DND-41 (cell line): ENCODE measurements at regions not wholly inside any gene's neighbourhood (a gene's known extent, or its start where the extent isn't known, plus 50 kb on each side); places are given as distances from the start of the nearest gene placed in this dataset.

Experiments
- ATAC-seq: fragments of 200-7000 bp; cut with Tn5 transposase; 3 replicates; pipeline ENCODE4 v1.9.1; 2021; ENCODE audit warnings: low read depth; ENCODE audit not compliant: insufficient read depth
- DNase-seq: peaks from one replicate; pipeline ENCODE4 v3.0.0-alpha.2; 2020
- H2AFZ ChIP-seq: 2 replicates; pipeline ENCODE4 v1.6.0; 2012; ENCODE audit warnings: low read depth, low read length
- H3K27ac ChIP-seq: 2 replicates; pipeline ENCODE4 v1.5.1; 2012; ENCODE audit warnings: low read length, inconsistent platforms
- H3K27me3 ChIP-seq: fragments of 200-600 bp; sonication (generic); 2 replicates; pipeline ENCODE4 v1.6.0; 2012; ENCODE audit warnings: low read length, mild to moderate bottlenecking, inconsistent platforms; ENCODE audit not compliant: insufficient read depth, poor library complexity
- H3K36me3 ChIP-seq: 2 replicates; pipeline ENCODE4 v1.5.1; 2012; ENCODE audit warnings: low read length, inconsistent platforms; ENCODE audit not compliant: insufficient read depth
- H3K4me1 ChIP-seq: 2 replicates; pipeline ENCODE4 v1.5.1; 2012; ENCODE audit warnings: mild to moderate bottlenecking, low read length; ENCODE audit not compliant: insufficient read depth
- H3K4me2 ChIP-seq: 2 replicates; pipeline ENCODE4 v1.6.0; 2012; ENCODE audit warnings: mild to moderate bottlenecking, moderate library complexity, low read length, inconsistent platforms; ENCODE audit not compliant: insufficient read depth
- H3K4me3 ChIP-seq, 2 experiments: fragments of 200-600 bp in 1 of 2; shearing (Covaris generic) in 1 of 2; 2 replicates each; pipeline ENCODE4 v1.5.1; 2012 to 2016; ENCODE audit warnings: inconsistent platforms in 2 of 2, low read length in 2 of 2, mild to moderate bottlenecking in 2 of 2, low read depth in 1 of 2, moderate library complexity in 1 of 2
- H3K79me2 ChIP-seq: 2 replicates; pipeline ENCODE4 v1.6.0; 2012; ENCODE audit warnings: low read length, inconsistent platforms; ENCODE audit not compliant: insufficient read depth
- H3K9ac ChIP-seq: 2 replicates; pipeline ENCODE4 v1.6.0; 2012; ENCODE audit warnings: low read depth, mild to moderate bottlenecking, inconsistent platforms, low read length, moderate library complexity
- H3K9me3 ChIP-seq: 2 replicates; pipeline ENCODE4 v1.5.1; 2012; ENCODE audit warnings: low read length, moderate library complexity, mild to moderate bottlenecking, inconsistent platforms; ENCODE audit not compliant: insufficient read depth, severe bottlenecking
- H4K20me1 ChIP-seq: 2 replicates; pipeline ENCODE4 v1.6.0; 2012; ENCODE audit warnings: low read length; ENCODE audit not compliant: insufficient read depth
- EZH2 ChIP-seq: IDR thresholded peaks from 3 replicates; pipeline ENCODE4 v1.6.1; 2012; ENCODE audit warnings: borderline replicate concordance, low read depth, mild to moderate bottlenecking, moderate library complexity, low read length, inconsistent platforms; ENCODE audit not compliant: severe bottlenecking
- TF ChIP-seq, protein P1 (sequence below): IDR thresholded peaks from 2 replicates; pipeline ENCODE4 v1.5.1; 2012; ENCODE audit warnings: borderline replicate concordance, low read length, moderate library complexity, mild to moderate bottlenecking; ENCODE audit not compliant: poor library complexity, severe bottlenecking; ENCODE audit errors: extremely low read depth

DNA sequence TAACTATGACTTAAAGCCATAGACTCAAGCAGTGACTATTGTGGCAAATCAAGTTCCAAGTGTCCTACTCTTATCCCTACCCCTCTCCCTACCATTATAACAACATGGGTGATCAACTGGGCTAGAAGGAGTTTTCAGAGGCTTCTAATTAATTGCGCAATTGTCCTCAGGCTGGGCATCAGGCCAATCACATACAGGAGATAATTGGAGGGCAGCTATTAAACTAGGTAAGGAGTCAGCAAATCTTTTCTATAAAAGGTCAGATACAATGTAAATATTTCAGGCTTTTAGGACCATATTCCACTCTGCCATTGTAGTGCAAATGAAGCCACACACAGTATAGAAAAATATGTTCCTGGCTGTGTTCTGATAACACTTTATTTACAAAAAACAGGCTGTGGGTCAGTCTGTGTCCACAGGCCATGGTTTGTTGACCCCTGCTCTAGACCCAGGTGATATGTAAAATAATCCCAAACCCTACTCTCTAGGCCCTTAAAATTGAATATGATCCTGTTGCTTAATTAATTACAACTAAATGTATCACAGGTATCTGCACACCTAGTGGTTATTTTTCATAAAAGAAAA is 141.4 kb upstream of the PIK3R1 start:
- H2AFZ ChIP-seq: no peak overlapping the region
- H3K4me1 ChIP-seq: no peaks in the 10 kb centered on the region
- no peaks in the 10 kb centered on the region for H3K79me2 ChIP-seq
- no peak for TF ChIP-seq EZH2
- H4K20me1 ChIP-seq: no peaks in the 10 kb centered on the region
- no peak overlapping the region for H3K27ac ChIP-seq
- H3K9ac ChIP-seq: no peak overlapping the region
- no peak for ATAC-seq
- no peak for DNase-seq
- H3K4me3 ChIP-seq: no peak overlapping the region
- no peaks in the 10 kb centered on the region for H3K36me3 ChIP-seq
- H3K27me3 ChIP-seq: no peaks in the 10 kb centered on the region
- no peaks in the 10 kb centered on the region for H3K9me3 ChIP-seq
- H3K4me2 ChIP-seq: no peak overlapping the region

GRCh38 chr5:68071736-68072135 is 143.8 kb upstream of the PIK3R1 start:
- H3K9me3 ChIP-seq: no peaks in the 10 kb centered on the region
- TF ChIP-seq EZH2: no peak
- TF ChIP-seq, protein P1, sequence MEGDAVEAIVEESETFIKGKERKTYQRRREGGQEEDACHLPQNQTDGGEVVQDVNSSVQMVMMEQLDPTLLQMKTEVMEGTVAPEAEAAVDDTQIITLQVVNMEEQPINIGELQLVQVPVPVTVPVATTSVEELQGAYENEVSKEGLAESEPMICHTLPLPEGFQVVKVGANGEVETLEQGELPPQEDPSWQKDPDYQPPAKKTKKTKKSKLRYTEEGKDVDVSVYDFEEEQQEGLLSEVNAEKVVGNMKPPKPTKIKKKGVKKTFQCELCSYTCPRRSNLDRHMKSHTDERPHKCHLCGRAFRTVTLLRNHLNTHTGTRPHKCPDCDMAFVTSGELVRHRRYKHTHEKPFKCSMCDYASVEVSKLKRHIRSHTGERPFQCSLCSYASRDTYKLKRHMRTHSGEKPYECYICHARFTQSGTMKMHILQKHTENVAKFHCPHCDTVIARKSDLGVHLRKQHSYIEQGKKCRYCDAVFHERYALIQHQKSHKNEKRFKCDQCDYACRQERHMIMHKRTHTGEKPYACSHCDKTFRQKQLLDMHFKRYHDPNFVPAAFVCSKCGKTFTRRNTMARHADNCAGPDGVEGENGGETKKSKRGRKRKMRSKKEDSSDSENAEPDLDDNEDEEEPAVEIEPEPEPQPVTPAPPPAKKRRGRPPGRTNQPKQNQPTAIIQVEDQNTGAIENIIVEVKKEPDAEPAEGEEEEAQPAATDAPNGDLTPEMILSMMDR: no peak
- ATAC-seq (no peak), DNase-seq (no peak)
- no peak overlapping the region for H3K9ac ChIP-seq
- H3K36me3 ChIP-seq: no peaks in the 10 kb centered on the region
- H2AFZ ChIP-seq: no peak overlapping the region
- H3K4me1 ChIP-seq: no peaks in the 10 kb centered on the region
- H4K20me1 ChIP-seq: no peaks in the 10 kb centered on the region
- H3K27ac ChIP-seq: no peak overlapping the region
- H3K27me3 ChIP-seq: no peaks in the 10 kb centered on the region
- H3K4me2 ChIP-seq: no peak overlapping the region
- H3K4me3 ChIP-seq: no peak overlapping the region
- H3K79me2 ChIP-seq: no peaks in the 10 kb centered on the region

DNA sequence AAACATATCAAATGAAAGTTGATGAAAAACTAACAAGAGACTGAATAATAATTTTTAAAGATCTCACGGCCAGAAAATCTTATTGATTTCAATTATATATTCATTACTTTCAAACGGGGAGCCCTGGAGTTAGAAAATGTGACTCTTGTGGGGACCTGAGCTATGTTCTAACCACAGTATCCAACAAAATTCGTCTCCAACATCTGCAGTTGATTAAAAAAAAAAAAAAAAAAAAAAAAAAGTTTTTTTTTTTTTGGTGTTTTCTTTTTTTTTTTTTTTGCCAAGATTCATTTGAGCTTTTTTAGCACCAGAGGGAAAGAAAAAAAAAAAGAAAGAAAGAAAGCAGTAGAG is 144.3 kb upstream of the PIK3R1 start:
- DNase-seq (no peak), ATAC-seq (no peak)
- H3K4me2 ChIP-seq: no peak overlapping the region
- TF ChIP-seq EZH2: no peak
- TF ChIP-seq, protein P1: no peak
- no peaks in the 10 kb centered on the region for H3K27me3 ChIP-seq
- no peaks in the 10 kb centered on the region for H4K20me1 ChIP-seq
- H3K4me3 ChIP-seq: no peak overlapping the region
- no peaks in the 10 kb centered on the region for H3K4me1 ChIP-seq
- H3K9ac ChIP-seq: no peak overlapping the region
- no peaks in the 10 kb centered on the region for H3K79me2 ChIP-seq
- no peak overlapping the region for H3K27ac ChIP-seq
- no peak overlapping the region for H2AFZ ChIP-seq
- no peaks in the 10 kb centered on the region for H3K9me3 ChIP-seq
- H3K36me3 ChIP-seq: no peaks in the 10 kb centered on the region

- Histone ChIP-seq H3K4me2 (no peak overlapping the region), H2AFZ (no peak overlapping the region), H4K20me1 (no peaks in the 10 kb centered on the region), H3K79me2 (no peaks in the 10 kb centered on the region), H3K4me1 (no peaks in the 10 kb centered on the region), H3K27me3 (no peaks in the 10 kb centered on the region), H3K36me3 (no peaks in the 10 kb centered on the region), H3K27ac (no peak overlapping the region), H3K9me3 (no peaks in the 10 kb centered on the region), H3K4me3 (no peak overlapping the region), H3K9ac (no peak overlapping the region)
- DNase-seq (no peak), ATAC-seq (no peak)
- TF ChIP-seq, protein P1: no peak
- no peak for TF ChIP-seq EZH2
These were observed 144.8 kb upstream of the PIK3R1 start for GRCh38 chr5:68070591-68071281.
